Naive thymus-derived CD4-positive, alpha-beta T cell (primary cell): ENCODE measurements at regions not wholly inside any gene's neighbourhood (a gene's known extent, or its start where the extent isn't known, plus 50 kb on each side); places are given as distances from the start of the nearest gene placed in this dataset.

ENCODE experiments used
- ATAC-seq: fragments of 150-1000 bp; cut with Tn5 transposase; 2 replicates; pipeline ENCODE4 v1.10.0; 2021; ENCODE audit warnings: mild to moderate bottlenecking, moderate library complexity
- CTCF ChIA-PET: fragments of 350-600 bp; sonication (Branson Sonifier 250); formaldehyde crosslinking; loops from one replicate; lab custom pipeline; 2021; ENCODE audit warnings: antibody characterized with exemption; lab: Charles Lee
- POLR2A ChIA-PET: fragments of 350-600 bp; sonication (Branson Sonifier 250); formaldehyde crosslinking; loops from one replicate; lab custom pipeline; 2021; ENCODE audit warnings: antibody characterized with exemption, inconsistent platforms; lab: Charles Lee
- DNase-seq, 9 donors: peaks; one replicate each; pipeline versions ENCODE4 v3.0.0 to v3.0.0-alpha.2; 2020 to 2022; ENCODE audit warnings: mixed read lengths in 1 of 9
- H3K27ac ChIP-seq: one replicate; pipeline ENCODE4 v1.7.0; 2013; ENCODE audit warnings: mild to moderate bottlenecking, low read depth, low read length, moderate library complexity
- H3K27me3 ChIP-seq, 2 donors: one replicate each; pipeline ENCODE4 v1.7.0; 2013; ENCODE audit warnings: low read length in 2 of 2, mild to moderate bottlenecking in 2 of 2, moderate library complexity in 2 of 2; ENCODE audit not compliant: control insufficient read depth in 2 of 2, insufficient read depth in 2 of 2
- H3K36me3 ChIP-seq, 3 experiments: 1 replicate in 2 of 3; 2 replicates in 1 of 3; pipeline ENCODE4 v1.7.0; 2013; ENCODE audit warnings: low read length in 3 of 3, mild to moderate bottlenecking in 3 of 3, moderate library complexity in 1 of 3; ENCODE audit not compliant: insufficient read depth in 3 of 3, control insufficient read depth in 2 of 3
- H3K4me1 ChIP-seq, 2 donors: one replicate each; pipeline ENCODE4 v1.7.0; 2013; ENCODE audit warnings: low read length in 2 of 2, mild to moderate bottlenecking in 2 of 2, moderate library complexity in 1 of 2; ENCODE audit not compliant: control insufficient read depth in 2 of 2, insufficient read depth in 2 of 2
- H3K4me3 ChIP-seq: 2 replicates; pipeline ENCODE4 v1.7.0; 2013; ENCODE audit warnings: mild to moderate bottlenecking, low read length
- H3K9me3 ChIP-seq, 3 experiments: 1 replicate in 2 of 3; 2 replicates in 1 of 3; pipeline ENCODE4 v1.7.0; 2013; ENCODE audit warnings: low read length in 3 of 3; ENCODE audit not compliant: control insufficient read depth in 2 of 3
- H3K27ac Mint-ChIP-seq, 9 donors: one replicate each; pipeline ENCODE4 v1.8.0; 2020 to 2022; ENCODE audit warnings: mixed read lengths in 9 of 9, mild to moderate bottlenecking in 8 of 9, moderate library complexity in 5 of 9, inconsistent platforms in 2 of 9
- H3K27me3 Mint-ChIP-seq, 5 donors: one replicate each; pipeline ENCODE4 v1.8.0; 2021 to 2022; ENCODE audit warnings: mixed read lengths in 5 of 5, mild to moderate bottlenecking in 1 of 5
- H3K36me3 Mint-ChIP-seq, 5 donors: one replicate each; pipeline ENCODE4 v1.8.0; 2020 to 2022; ENCODE audit warnings: mixed read lengths in 5 of 5, mild to moderate bottlenecking in 3 of 5, inconsistent platforms in 1 of 5
- H3K4me1 Mint-ChIP-seq, 7 donors: one replicate each; pipeline ENCODE4 v1.8.0; 2020 to 2022; ENCODE audit warnings: mixed read lengths in 7 of 7, mild to moderate bottlenecking in 3 of 7, inconsistent platforms in 1 of 7
- H3K4me3 Mint-ChIP-seq, 10 donors: one replicate each; pipeline ENCODE4 v1.8.0; 2020 to 2022; ENCODE audit warnings: mild to moderate bottlenecking in 10 of 10, mixed read lengths in 10 of 10, moderate library complexity in 6 of 10, inconsistent platforms in 2 of 10
- H3K9me3 Mint-ChIP-seq, 11 donors: one replicate each; pipeline ENCODE4 v1.8.0; 2020 to 2022; ENCODE audit warnings: mixed read lengths in 11 of 11, mild to moderate bottlenecking in 4 of 11, inconsistent platforms in 1 of 11, moderate library complexity in 1 of 11
- intact Hi-C, 2 donors: fragments of 100-400 bp; cut with micrococcal nuclease; formaldehyde crosslinking; loops; one replicate each; pipeline ENCODE4 v1.15.1; 2023

DNA sequence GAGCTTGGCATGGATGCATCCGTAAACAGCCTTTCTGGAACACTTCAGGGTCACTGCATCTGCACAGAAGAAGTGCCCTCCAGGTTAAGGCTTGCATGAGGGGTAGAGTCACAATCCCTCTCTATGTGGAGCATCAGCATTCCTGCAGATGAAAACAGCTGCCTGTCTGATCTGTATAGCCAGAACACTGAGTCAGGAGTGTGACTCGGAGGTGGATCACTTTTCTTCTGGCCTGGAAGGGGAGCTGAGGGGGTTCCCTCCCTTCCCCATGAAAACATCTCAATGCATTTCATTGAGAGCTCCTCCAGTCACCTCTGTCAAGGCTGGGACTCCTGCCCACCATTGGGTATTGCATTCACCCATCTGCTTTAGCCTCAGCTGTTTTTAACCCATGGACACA, 72.5 kb upstream of the SERPINE2 start:
- ATAC-seq: no peak

DNA sequence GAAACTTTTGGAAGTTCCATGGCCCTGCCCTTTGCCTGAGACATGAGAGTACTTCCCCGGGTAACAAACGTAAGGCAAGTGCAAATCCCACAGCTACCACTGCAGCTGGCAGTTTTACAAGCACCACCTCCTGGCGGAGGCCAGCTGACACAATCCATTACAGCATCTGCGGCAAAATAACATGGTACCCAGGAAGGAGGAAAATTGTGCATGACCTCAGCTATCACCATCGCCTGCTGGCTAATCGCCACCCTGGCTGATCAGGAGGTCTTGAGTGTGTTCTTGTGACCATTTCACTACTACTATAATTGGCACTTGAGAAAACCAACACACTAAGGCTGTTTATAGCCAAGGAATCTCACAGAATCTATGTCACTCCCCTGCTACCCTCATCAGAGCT, 71.7 kb upstream of the SERPINE2 start:
- no peak overlapping the region for H3K4me3 ChIP-seq
- Mint-ChIP-seq H3K27ac (no peak overlapping the region), H3K4me3 (no peak overlapping the region), H3K36me3 (peaks cover 0 to 22% (median 7%) of the 10 kb centered on the region in 5 donors), H3K27me3 (peaks cover 10 to 34% (median 30%) of the 10 kb centered on the region in 5 donors), H3K4me1 (no peaks in the 10 kb centered on the region), H3K9me3 (peaks cover 0 to 37% (median 16%) of the 10 kb centered on the region in 11 donors)
- intact Hi-C loops: no loop called here
- ChIA-PET CTCF (no interaction called here), POLR2A (no interaction called here)
- H3K4me1 ChIP-seq: no peaks in the 10 kb centered on the region
- H3K36me3 ChIP-seq: no peaks in the 10 kb centered on the region
- DNase-seq (no peak), ATAC-seq (no peak)
- H3K27me3 ChIP-seq: no peaks in the 10 kb centered on the region
- no peaks in the 10 kb centered on the region for H3K9me3 ChIP-seq
- H3K27ac ChIP-seq: no peak overlapping the region

More for the DNA sequence above, 72.5 kb upstream of the SERPINE2 start:
- POLR2A ChIA-PET: no interaction called here
- Histone ChIP-seq H3K4me1 (no peaks in the 10 kb centered on the region), H3K27ac (no peak overlapping the region), H3K4me3 (no peak overlapping the region), H3K36me3 (no peaks in the 10 kb centered on the region), H3K27me3 (no peaks in the 10 kb centered on the region), H3K9me3 (no peaks in the 10 kb centered on the region)
- no peak overlapping the region for H3K4me3 Mint-ChIP-seq
- H3K4me1 Mint-ChIP-seq: no peaks in the 10 kb centered on the region
- H3K27me3 Mint-ChIP-seq: peaks cover 14 to 37% (median 30%) of the 10 kb centered on the region in 5 donors
- intact Hi-C loops: no loop called here
- H3K36me3 Mint-ChIP-seq: peaks cover 0 to 22% (median 7%) of the 10 kb centered on the region in 5 donors
- peaks cover 0 to 42% (median 16%) of the 10 kb centered on the region in 11 donors for H3K9me3 Mint-ChIP-seq
- CTCF ChIA-PET: no interaction called here
- no peak for DNase-seq
- no peak overlapping the region for H3K27ac Mint-ChIP-seq

DNA sequence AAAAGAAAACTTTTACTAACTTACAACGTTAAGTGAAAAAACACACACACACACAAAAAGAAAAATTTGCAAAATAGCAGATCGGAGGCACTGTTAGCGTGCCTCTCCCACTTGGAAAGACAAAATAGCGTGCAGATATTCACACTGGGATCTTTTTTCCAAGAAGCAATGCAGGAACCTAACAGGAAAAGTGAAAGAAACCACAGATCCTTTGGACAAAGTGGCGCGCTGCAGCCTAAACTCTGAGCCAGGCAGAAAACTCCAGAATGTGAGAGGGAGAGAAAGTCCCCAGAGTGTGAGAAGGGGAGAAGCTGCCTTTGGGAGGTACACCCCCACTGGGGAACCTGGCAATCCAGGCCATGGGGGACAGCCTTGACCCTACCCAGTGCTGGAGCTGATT, 70.7 kb upstream of the SERPINE2 start:
- ChIA-PET CTCF (no interaction called here), POLR2A (no interaction called here)
- Histone ChIP-seq H3K27me3 (no peaks in the 10 kb centered on the region), H3K27ac (no peak overlapping the region), H3K4me3 (no peak overlapping the region), H3K4me1 (no peaks in the 10 kb centered on the region), H3K36me3 (no peaks in the 10 kb centered on the region), H3K9me3 (no peaks in the 10 kb centered on the region)
- H3K4me3 Mint-ChIP-seq: no peak overlapping the region
- peaks cover 0 to 27% (median 10%) of the 10 kb centered on the region in 11 donors for H3K9me3 Mint-ChIP-seq
- peaks cover 4 to 26% (median 20%) of the 10 kb centered on the region in 5 donors for H3K27me3 Mint-ChIP-seq
- H3K4me1 Mint-ChIP-seq: no peaks in the 10 kb centered on the region
- ATAC-seq (no peak), DNase-seq (no peak)
- peak overlapping the region in 1 of 9 donors; percentile 41 for H3K27ac Mint-ChIP-seq
- intact Hi-C loops: no loop called here
- H3K36me3 Mint-ChIP-seq: peaks cover 0 to 13% (median under 1%) of the 10 kb centered on the region in 5 donors

DNA sequence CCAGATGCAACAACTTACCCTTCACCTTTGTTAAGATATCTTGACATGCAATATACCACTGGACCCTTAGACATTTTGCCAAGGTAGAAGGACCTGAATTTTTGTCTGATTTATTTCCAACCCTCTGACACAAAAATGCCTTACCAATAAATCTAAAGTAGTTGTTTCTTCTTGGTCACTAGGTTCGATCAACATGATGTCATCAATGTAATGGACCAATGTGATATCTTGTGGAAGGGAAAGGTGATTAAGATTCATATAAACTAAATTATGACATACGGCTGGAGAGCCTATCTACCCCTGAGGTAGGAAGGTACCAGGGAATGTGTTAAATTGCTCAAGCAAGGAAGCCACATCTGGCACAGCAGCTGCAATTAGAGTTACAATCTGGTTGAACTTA, 67.7 kb upstream of the SERPINE2 start:
- Mint-ChIP-seq H3K9me3 (peaks cover 0 to 3% (median 0%) of the 10 kb centered on the region in 11 donors), H3K36me3 (peaks cover 0 to under 1% (median 0%) of the 10 kb centered on the region in 5 donors), H3K27me3 (peaks cover 3 to 15% (median 12%) of the 10 kb centered on the region in 5 donors), H3K4me1 (no peaks in the 10 kb centered on the region), H3K4me3 (no peak overlapping the region), H3K27ac (no peak overlapping the region)
- ChIA-PET POLR2A (no interaction called here), CTCF (no interaction called here)
- Histone ChIP-seq H3K27ac (no peak overlapping the region), H3K36me3 (no peaks in the 10 kb centered on the region), H3K4me3 (no peak overlapping the region), H3K4me1 (no peaks in the 10 kb centered on the region), H3K9me3 (no peaks in the 10 kb centered on the region), H3K27me3 (no peaks in the 10 kb centered on the region)
- ATAC-seq: no peak
- no peak for DNase-seq
- intact Hi-C loops: no loop called here

DNA sequence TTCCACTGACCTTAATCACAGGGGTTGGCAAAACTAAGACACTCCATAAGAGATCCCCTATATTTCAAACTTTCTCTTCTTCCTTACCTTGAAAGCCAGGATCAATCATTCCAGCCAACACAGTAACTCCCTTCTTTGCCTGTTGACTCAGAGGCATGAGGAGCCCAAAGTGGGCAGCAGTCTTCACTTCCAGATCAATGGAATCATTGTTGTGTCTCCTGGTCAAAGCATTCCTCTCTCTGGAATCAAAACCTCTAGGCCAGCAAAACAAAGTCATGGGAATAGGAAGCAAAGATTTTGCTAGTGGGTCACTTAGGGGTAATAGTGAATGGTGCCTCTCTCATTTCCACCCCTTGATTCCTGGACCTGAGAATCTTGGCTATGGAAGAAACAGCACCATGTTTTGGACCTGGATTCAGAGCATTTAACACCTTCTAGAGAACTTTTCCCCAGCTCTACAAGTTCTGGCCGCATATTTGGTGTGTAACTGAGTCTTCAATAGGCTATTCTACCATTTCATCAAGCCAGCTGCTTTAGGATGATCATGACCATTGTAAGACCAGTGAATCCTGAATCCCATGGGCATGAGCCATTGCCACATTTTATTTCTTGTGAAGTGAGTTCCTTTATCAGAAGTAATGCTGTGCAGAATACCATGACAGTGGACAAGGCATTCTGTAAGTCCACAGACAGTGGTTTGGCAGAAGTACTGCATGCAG, 65.7 kb upstream of the SERPINE2 start:
- Histone ChIP-seq H3K9me3 (no peaks in the 10 kb centered on the region), H3K4me1 (no peaks in the 10 kb centered on the region), H3K27me3 (no peaks in the 10 kb centered on the region), H3K27ac (no peak overlapping the region), H3K36me3 (no peaks in the 10 kb centered on the region), H3K4me3 (no peak overlapping the region)
- H3K27ac Mint-ChIP-seq: no peak overlapping the region
- ATAC-seq (no peak), DNase-seq (no peak)
- intact Hi-C loops: no loop called here
- peaks cover 0 to 1% (median 0%) of the 10 kb centered on the region in 11 donors for H3K9me3 Mint-ChIP-seq
- ChIA-PET CTCF (no interaction called here), POLR2A (no interaction called here)
- H3K36me3 Mint-ChIP-seq: no peaks in the 10 kb centered on the region
- peaks cover 2 to 18% (median 14%) of the 10 kb centered on the region in 5 donors for H3K27me3 Mint-ChIP-seq
- H3K4me1 Mint-ChIP-seq: no peaks in the 10 kb centered on the region
- no peak overlapping the region for H3K4me3 Mint-ChIP-seq

DNA sequence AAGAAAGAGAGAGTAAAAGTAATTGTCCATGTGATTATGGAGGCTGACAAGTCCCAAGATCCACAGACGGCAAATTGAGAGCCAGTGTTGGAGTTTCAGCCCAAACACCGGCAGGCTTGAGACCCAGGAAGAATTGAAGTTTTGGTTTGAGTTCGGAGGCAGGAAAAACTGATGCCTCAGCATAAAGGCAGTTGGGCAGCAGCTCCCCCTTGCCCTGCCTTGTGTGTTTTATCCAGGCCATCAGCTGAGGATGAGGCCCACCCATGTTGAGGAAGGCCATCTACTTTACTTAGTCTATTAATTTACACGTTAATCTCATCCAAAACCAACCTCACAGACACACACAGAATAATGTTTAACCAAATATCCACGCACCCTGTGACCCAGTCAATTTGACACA, 64.6 kb upstream of the SERPINE2 start:
- ChIA-PET POLR2A (no interaction called here), CTCF (no interaction called here)
- no peaks in the 10 kb centered on the region for H3K9me3 ChIP-seq
- no peaks in the 10 kb centered on the region for H3K36me3 Mint-ChIP-seq
- intact Hi-C loops: no loop called here
- H3K9me3 Mint-ChIP-seq: peaks cover 0 to 1% (median 0%) of the 10 kb centered on the region in 11 donors
- no peaks in the 10 kb centered on the region for H3K4me1 ChIP-seq
- no peaks in the 10 kb centered on the region for H3K4me1 Mint-ChIP-seq
- H3K36me3 ChIP-seq: no peaks in the 10 kb centered on the region
- H3K27ac Mint-ChIP-seq: no peak overlapping the region
- peaks cover 2 to 16% (median 11%) of the 10 kb centered on the region in 5 donors for H3K27me3 Mint-ChIP-seq
- H3K4me3 ChIP-seq: no peak overlapping the region
- ATAC-seq: no peak
- H3K4me3 Mint-ChIP-seq: no peak overlapping the region
- DNase-seq: no peak
- no peak overlapping the region for H3K27ac ChIP-seq
- no peaks in the 10 kb centered on the region for H3K27me3 ChIP-seq

DNA sequence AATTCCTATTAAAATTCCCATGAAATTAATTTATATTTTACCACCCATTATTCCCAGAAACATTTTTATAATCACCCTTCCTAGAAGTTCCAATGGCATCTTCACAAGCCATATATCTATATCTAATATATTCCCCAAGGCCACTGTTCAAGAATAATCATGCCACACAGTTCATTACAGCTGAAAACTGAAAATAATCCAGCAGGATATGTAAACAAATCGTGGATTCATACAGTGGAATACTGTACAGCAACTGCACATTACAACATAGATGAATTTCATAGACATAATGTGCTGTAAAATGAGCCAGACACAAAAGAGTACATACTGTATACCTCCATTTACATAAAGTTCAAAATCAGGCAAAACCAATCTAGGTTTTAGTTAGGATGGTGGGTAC, 63.9 kb upstream of the SERPINE2 start:
- Mint-ChIP-seq H3K27ac (no peak overlapping the region), H3K36me3 (no peaks in the 10 kb centered on the region), H3K9me3 (peaks cover 0 to 1% (median 0%) of the 10 kb centered on the region in 11 donors), H3K4me3 (no peak overlapping the region), H3K27me3 (peaks cover 2 to 11% (median 6%) of the 10 kb centered on the region in 5 donors), H3K4me1 (no peaks in the 10 kb centered on the region)
- H3K4me1 ChIP-seq: no peaks in the 10 kb centered on the region
- intact Hi-C loops: no loop called here
- CTCF ChIA-PET: no interaction called here
- no peak for DNase-seq
- ATAC-seq: no peak
- H3K27me3 ChIP-seq: no peaks in the 10 kb centered on the region
- POLR2A ChIA-PET: no interaction called here
- no peak overlapping the region for H3K27ac ChIP-seq
- no peaks in the 10 kb centered on the region for H3K36me3 ChIP-seq
- no peaks in the 10 kb centered on the region for H3K9me3 ChIP-seq
- no peak overlapping the region for H3K4me3 ChIP-seq
